ENCODE measurements at regions not wholly inside any gene's neighbourhood (a gene's known extent, or its start where the extent isn't known, plus 50 kb on each side); places are given as distances from the start of the nearest gene placed in this dataset.

- TF ChIP-seq CTCF (conservative IDR thresholded peaks at IDR 0.05 in 1 of 2, IDR thresholded peaks at IDR 0.05 in 1 of 2; ENCODE audit: extremely low read depth in 1 of 2, insufficient read depth in 1 of 2, low read depth in 1 of 2, low read length in 2 of 2), result no peak
- TF ChIP-seq EZH2 (IDR thresholded peaks at IDR 0.05; ENCODE audit: borderline replicate concordance, low read length), result no peak
Measured at GRCh38 chr10:43963793-43964425, 315.2 kb upstream of the ZNF32 start.
